ENCODE measurements at regions not wholly inside any gene's neighbourhood (a gene's known extent, or its start where the extent isn't known, plus 50 kb on each side); places are given as distances from the start of the nearest gene placed in this dataset.
A peak's percentile ranks its signal among the peaks of the same experiment; 100 is the strongest.

DNA sequence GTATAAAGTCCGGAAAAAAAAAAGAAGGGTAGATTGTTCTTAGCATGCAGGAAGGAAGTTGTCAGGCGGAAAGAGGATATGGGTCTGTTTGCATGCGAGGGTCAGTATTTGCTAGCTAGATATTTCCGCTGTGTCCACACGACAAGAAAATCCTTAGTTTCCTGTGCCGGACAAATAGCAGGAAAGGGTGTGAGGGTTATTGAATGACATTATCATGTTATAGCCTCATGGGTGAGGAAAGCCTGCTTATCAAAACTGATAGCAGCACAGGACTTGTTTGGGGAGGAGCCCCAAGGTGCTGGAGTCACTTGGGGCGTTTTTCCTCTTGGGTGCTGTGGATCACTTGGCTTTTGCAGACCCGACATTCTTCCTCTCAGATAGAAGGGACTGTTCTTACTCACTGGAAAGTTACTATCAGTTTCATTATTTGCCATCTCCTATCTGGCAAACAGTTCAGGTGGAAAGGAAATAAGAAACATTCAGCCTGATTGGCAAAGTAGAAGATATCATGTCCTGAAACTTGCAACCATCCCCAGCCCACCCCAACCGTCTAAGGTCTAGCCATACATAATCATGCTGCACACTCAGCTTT is 127.2 kb upstream of the DPH6 start (continued):
- TF ChIP-seq, protein P1, sequence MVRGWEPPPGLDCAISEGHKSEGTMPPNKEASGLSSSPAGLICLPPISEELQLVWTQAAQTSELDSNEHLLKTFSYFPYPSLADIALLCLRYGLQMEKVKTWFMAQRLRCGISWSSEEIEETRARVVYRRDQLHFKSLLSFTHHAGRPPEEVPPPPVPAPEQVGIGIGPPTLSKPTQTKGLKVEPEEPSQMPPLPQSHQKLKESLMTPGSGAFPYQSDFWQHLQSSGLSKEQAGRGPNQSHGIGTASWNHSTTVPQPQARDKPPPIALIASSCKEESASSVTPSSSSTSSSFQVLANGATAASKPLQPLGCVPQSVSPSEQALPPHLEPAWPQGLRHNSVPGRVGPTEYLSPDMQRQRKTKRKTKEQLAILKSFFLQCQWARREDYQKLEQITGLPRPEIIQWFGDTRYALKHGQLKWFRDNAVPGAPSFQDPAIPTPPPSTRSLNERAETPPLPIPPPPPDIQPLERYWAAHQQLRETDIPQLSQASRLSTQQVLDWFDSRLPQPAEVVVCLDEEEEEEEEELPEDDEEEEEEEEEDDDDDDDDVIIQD (CRISPR knock-in tag; IDR thresholded peaks at IDR 0.05; ENCODE audit: low read depth): peak; percentile 35; the same call in 1 of the 2 replicates
- TF ChIP-seq AHR (CRISPR knock-in tag; IDR thresholded peaks at IDR 0.05): no peak

GRCh38 chr15:35674873-35675781 is 129.2 kb upstream of the DPH6 start:
- CTCF ChIA-PET (ENCODE audit: low intra/inter-chr PET ratio, low total read pairs): no interaction called here
- H3K4me2 ChIP-seq (ENCODE audit: low read depth, low read length): no peak overlapping the region
- no peak for FAIRE-seq

GRCh38 chr15:35678774-35679173 is 132.8 kb upstream of the DPH6 start:
- Histone ChIP-seq H3K27ac (ENCODE audit: extremely low read length, insufficient read depth, low read length) (no peak overlapping the region), H3K9me3 (ENCODE audit: low read length) (no peaks in the 10 kb centered on the region), H3K36me3 (replicated peaks in 1 of 2; ENCODE audit: control insufficient read depth in 1 of 2, insufficient read depth in 2 of 2, low read length in 2 of 2) (no peaks in the 10 kb centered on the region), H4K20me1 (ENCODE audit: insufficient read depth, low read length) (no peaks in the 10 kb centered on the region), H3K4me2 (ENCODE audit: low read depth, low read length) (no peak overlapping the region), H3K4me3 (replicated peaks in 1 of 3; ENCODE audit: insufficient read depth in 1 of 3, low read depth in 2 of 3, low read length in 3 of 3) (no peak overlapping the region), H3K9ac (ENCODE audit: insufficient read depth, low read depth, low read length) (no peak overlapping the region), H3K79me2 (ENCODE audit: insufficient read depth, low read length) (no peaks in the 10 kb centered on the region), H3K4me1 (ENCODE audit: insufficient read depth, low read length) (peaks cover 5% of the 10 kb centered on the region; the same call in 1 of the 2 replicates), H2AFZ (ENCODE audit: low read length) (no peak overlapping the region), H3K27me3 (ENCODE audit: control insufficient read depth in 1 of 2, insufficient read depth in 2 of 2, low read length in 2 of 2) (no peaks in the 10 kb centered on the region)
- TF ChIP-seq, protein P2, sequence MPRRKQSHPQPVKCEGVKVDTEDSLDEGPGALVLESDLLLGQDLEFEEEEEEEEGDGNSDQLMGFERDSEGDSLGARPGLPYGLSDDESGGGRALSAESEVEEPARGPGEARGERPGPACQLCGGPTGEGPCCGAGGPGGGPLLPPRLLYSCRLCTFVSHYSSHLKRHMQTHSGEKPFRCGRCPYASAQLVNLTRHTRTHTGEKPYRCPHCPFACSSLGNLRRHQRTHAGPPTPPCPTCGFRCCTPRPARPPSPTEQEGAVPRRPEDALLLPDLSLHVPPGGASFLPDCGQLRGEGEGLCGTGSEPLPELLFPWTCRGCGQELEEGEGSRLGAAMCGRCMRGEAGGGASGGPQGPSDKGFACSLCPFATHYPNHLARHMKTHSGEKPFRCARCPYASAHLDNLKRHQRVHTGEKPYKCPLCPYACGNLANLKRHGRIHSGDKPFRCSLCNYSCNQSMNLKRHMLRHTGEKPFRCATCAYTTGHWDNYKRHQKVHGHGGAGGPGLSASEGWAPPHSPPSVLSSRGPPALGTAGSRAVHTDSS (CRISPR knock-in tag; conservative IDR thresholded peaks at IDR 0.05): no peak
- no peak for TF ChIP-seq FOXP1 (IDR thresholded peaks at IDR 0.05)
- no peak for TF ChIP-seq FOXP1 (CRISPR knock-in tag; IDR thresholded peaks at IDR 0.05)
- no peak for TF ChIP-seq TARDBP (CRISPR knock-in tag; IDR thresholded peaks at IDR 0.05)
- no peak for TF ChIP-seq ZNF773 (CRISPR knock-in tag; IDR thresholded peaks at IDR 0.05; ENCODE audit: borderline replicate concordance)
- ChIA-PET POLR2A (no interaction called here), CTCF (ENCODE audit: low intra/inter-chr PET ratio, low total read pairs) (no interaction called here)
- no TSS peak for BruUV-seq (replicated peaks)
- no peak for DNase-seq (ENCODE audit: low spot score)
- intact Hi-C loops (cut with micrococcal nuclease; ENCODE audit: unreplicated experiment) (no loop called here), in situ Hi-C loops (cut with HindIII; ENCODE audit: extremely low pct_ligation_motif_present, low pct_unique_long_range_greater_than_20kb) (no loop called here)
- no peak for FAIRE-seq
- 0% methylated on average over 2 of the region's 2 CpGs for WGBS (ENCODE audit: low lambda C conversion rate)
- ATAC-seq: no peak

More at GRCh38 chr15:35674873-35675781, 129.2 kb upstream of the DPH6 start:
- no peaks in the 10 kb centered on the region for H3K36me3 ChIP-seq (replicated peaks in 1 of 2; ENCODE audit: control insufficient read depth in 1 of 2, insufficient read depth in 2 of 2, low read length in 2 of 2)
- 28% methylated on average over 8 of the region's 8 CpGs for WGBS (ENCODE audit: low lambda C conversion rate)
- no peaks in the 10 kb centered on the region for H4K20me1 ChIP-seq (ENCODE audit: insufficient read depth, low read length)
- no peaks in the 10 kb centered on the region for H3K27me3 ChIP-seq (ENCODE audit: control insufficient read depth in 1 of 2, insufficient read depth in 2 of 2, low read length in 2 of 2)
- no peak overlapping the region for H3K9ac ChIP-seq (ENCODE audit: insufficient read depth, low read depth, low read length)
- DNase-seq (ENCODE audit: low spot score) (no peak), ATAC-seq (no peak; the same call in 2 of the 3 replicates)
- no peak overlapping the region for H3K27ac ChIP-seq (ENCODE audit: extremely low read length, insufficient read depth, low read length)
- H3K4me1 ChIP-seq (ENCODE audit: insufficient read depth, low read length): peaks cover 23% of the 10 kb centered on the region
- in situ Hi-C loops (cut with HindIII; ENCODE audit: extremely low pct_ligation_motif_present, low pct_unique_long_range_greater_than_20kb) (no loop called here), intact Hi-C loops (cut with micrococcal nuclease; ENCODE audit: unreplicated experiment) (no loop called here)
- TF ChIP-seq ZNF557 (CRISPR knock-in tag; IDR thresholded peaks at IDR 0.05): no peak
- no peak overlapping the region for H3K4me3 ChIP-seq (replicated peaks in 1 of 3; ENCODE audit: insufficient read depth in 1 of 3, low read depth in 2 of 3, low read length in 3 of 3)
- H2AFZ ChIP-seq (ENCODE audit: low read length): no peak overlapping the region
- no peaks in the 10 kb centered on the region for H3K79me2 ChIP-seq (ENCODE audit: insufficient read depth, low read length)
- no peaks in the 10 kb centered on the region for H3K9me3 ChIP-seq (ENCODE audit: low read length)
- no TSS peak for BruUV-seq (replicated peaks)
- POLR2A ChIA-PET: no interaction called here

Measured in HepG2 (cell line).